ENCODE measurements at regions not wholly inside any gene's neighbourhood (a gene's known extent, or its start where the extent isn't known, plus 50 kb on each side); places are given as distances from the start of the nearest gene placed in this dataset.

DNA sequence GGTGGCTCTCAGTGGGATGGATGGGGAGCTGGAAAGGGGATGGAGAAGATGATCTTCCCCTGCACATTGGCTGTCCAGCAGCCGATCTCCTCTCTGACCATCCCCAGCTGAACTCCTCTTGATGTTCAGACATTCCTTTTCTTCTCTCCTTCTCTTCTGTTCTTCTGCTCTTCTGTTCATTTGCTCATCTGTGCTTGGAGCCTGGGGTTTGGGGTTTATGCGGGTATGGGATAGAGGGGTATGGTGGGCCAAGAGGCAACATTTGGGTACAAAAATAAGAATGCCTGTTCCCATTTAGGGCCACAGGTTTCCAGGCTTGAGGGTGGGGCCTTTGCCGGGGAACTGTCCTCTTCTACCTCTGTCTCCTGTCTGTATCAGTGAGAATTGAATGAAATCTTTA lies 205.4 kb upstream of the XYLT1 start:
- TF ChIP-seq KLF9 (tag by site-specific recombination; IDR thresholded peaks at IDR 0.05; ENCODE audit: low read depth) (no peak), CTCF (tag by site-specific recombination; IDR thresholded peaks at IDR 0.05) (no peak), YY1 (tag by site-specific recombination; IDR thresholded peaks at IDR 0.05) (no peak), ZNF311 (tag by site-specific recombination; IDR thresholded peaks at IDR 0.05; ENCODE audit: borderline replicate concordance) (no peak), ZNF529 (tag by site-specific recombination; IDR thresholded peaks at IDR 0.05; ENCODE audit: insufficient replicate concordance) (no peak), ZNF501 (tag by site-specific recombination; IDR thresholded peaks at IDR 0.05) (no peak), RBAK (tag by site-specific recombination; IDR thresholded peaks at IDR 0.05) (no peak), ZNF777 (tag by site-specific recombination; IDR thresholded peaks at IDR 0.05; ENCODE audit: borderline replicate concordance) (no peak), REST (tag by site-specific recombination; IDR thresholded peaks at IDR 0.05) (no peak)
- TF ChIP-seq, protein P1, sequence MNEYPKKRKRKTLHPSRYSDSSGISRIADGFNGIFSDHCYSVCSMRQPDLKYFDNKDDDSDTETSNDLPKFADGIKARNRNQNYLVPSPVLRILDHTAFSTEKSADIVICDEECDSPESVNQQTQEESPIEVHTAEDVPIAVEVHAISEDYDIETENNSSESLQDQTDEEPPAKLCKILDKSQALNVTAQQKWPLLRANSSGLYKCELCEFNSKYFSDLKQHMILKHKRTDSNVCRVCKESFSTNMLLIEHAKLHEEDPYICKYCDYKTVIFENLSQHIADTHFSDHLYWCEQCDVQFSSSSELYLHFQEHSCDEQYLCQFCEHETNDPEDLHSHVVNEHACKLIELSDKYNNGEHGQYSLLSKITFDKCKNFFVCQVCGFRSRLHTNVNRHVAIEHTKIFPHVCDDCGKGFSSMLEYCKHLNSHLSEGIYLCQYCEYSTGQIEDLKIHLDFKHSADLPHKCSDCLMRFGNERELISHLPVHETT (tag by site-specific recombination; IDR thresholded peaks at IDR 0.05), result no peak
